ENCODE measurements at regions not wholly inside any gene's neighbourhood (a gene's known extent, or its start where the extent isn't known, plus 50 kb on each side); places are given as distances from the start of the nearest gene placed in this dataset.

DNA sequence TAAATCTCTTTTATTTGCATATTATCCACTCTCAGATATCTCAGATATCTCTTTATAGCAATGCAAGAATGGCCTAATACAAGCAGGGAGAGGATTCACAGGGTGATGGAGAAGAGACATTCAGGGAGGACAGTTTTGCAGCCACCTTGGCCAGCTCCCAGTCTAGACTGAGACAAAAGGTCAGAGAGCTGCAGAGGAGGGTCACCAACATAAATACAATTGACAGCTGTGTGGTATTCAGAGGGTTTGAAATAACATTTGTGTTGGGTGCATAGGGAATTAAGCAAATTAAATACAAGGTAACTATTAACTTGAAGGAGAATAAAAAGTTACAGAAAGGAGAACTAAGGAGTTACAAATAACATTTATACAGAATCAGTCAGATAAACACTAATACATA, 189.5 kb upstream of the TAPT1 start:
- TF ChIP-seq POLR2AphosphoS5 (IDR thresholded peaks at IDR 0.05; ENCODE audit: low read depth, low read length), result no peak
- no peak for TF ChIP-seq POLR2A (IDR thresholded peaks at IDR 0.05; ENCODE audit: low read depth, low read length)
- no peak for TF ChIP-seq TAF1 (IDR thresholded peaks at IDR 0.05; ENCODE audit: borderline replicate concordance, low read depth, low read length)
